Activated CD4-positive, alpha-beta T cell treated with anti-CD3 and anti-CD28 coated beads, Interleukin-2, Interleukin-6, amounts not matched to agents 100 ng/mL and 50 ng/mL, durations not matched to agents 16 hours and 8 hours (primary cell): ENCODE measurements at regions not wholly inside any gene's neighbourhood (a gene's known extent, or its start where the extent isn't known, plus 50 kb on each side); places are given as distances from the start of the nearest gene placed in this dataset.

Experiments
- DNase-seq: peaks from one replicate; pipeline ENCODE4 v3.0.0-alpha.2; 2020

GRCh38 chr1:173403996-173404395 is 73.1 kb upstream of the PRDX6 start:
- no peak for DNase-seq

GRCh38 chr1:173405281-173405680 is 71.9 kb upstream of the PRDX6 start:
- no peak for DNase-seq

- peak; percentile 33 for DNase-seq
Measured at GRCh38 chr1:173405834-173406233, 71.3 kb upstream of the PRDX6 start.

GRCh38 chr1:173406783-173407230 is 70.3 kb upstream of the PRDX6 start:
- DNase-seq: no peak

- no peak for DNase-seq
Measured at GRCh38 chr1:173407846-173408245, 69.3 kb upstream of the PRDX6 start.

- no peak for DNase-seq
Measured at GRCh38 chr1:173408886-173409285, 68.2 kb upstream of the PRDX6 start.

GRCh38 chr1:173409613-173410012 is 67.5 kb upstream of the PRDX6 start:
- DNase-seq: no peak

- DNase-seq: peak; percentile 54
Measured at GRCh38 chr1:173410133-173410793, 66.9 kb upstream of the PRDX6 start.

- peak; percentile 37 for DNase-seq
Measured at GRCh38 chr1:173410794-173411236, 66.3 kb upstream of the PRDX6 start.

GRCh38 chr1:173411835-173412742 is 65.0 kb upstream of the PRDX6 start:
- DNase-seq: no peak

GRCh38 chr1:173413271-173413707 is 63.8 kb upstream of the PRDX6 start:
- DNase-seq: no peak

GRCh38 chr1:173414136-173414535 is 63.0 kb upstream of the PRDX6 start:
- DNase-seq: no peak

- no peak for DNase-seq
Measured at GRCh38 chr1:173414539-173415226, 62.5 kb upstream of the PRDX6 start.

- no peak for DNase-seq
Measured at GRCh38 chr1:173415490-173415889, 61.6 kb upstream of the PRDX6 start.

GRCh38 chr1:173415905-173416450 is 61.2 kb upstream of the PRDX6 start:
- DNase-seq: no peak

- no peak for DNase-seq
Measured at GRCh38 chr1:173417563-173417962, 59.6 kb upstream of the PRDX6 start.

GRCh38 chr1:173418107-173418985 is 58.8 kb upstream of the PRDX6 start:
- DNase-seq: peak; percentile 20

- peak; percentile 76 for DNase-seq
Measured at GRCh38 chr1:173420330-173420806, 56.8 kb upstream of the PRDX6 start.

- DNase-seq: no peak
Measured at GRCh38 chr1:173421286-173421685, 55.8 kb upstream of the PRDX6 start.

- DNase-seq: no peak
Measured at GRCh38 chr1:173421789-173422188, 55.3 kb upstream of the PRDX6 start.

- no peak for DNase-seq
Measured at GRCh38 chr1:173422456-173422976, 54.6 kb upstream of the PRDX6 start.

- no peak for DNase-seq
Measured at GRCh38 chr1:173423291-173423690, 53.8 kb upstream of the PRDX6 start.
